HepG2 (cell line): ENCODE measurements at regions not wholly inside any gene's neighbourhood (a gene's known extent, or its start where the extent isn't known, plus 50 kb on each side); places are given as distances from the start of the nearest gene placed in this dataset.

Source experiments
- ATAC-seq: fragments of 200-7000 bp; cut with Tn5 transposase; 3 replicates; pipeline ENCODE4 v1.9.1; 2020; ENCODE audit warnings: mild to moderate bottlenecking, moderate library complexity
- BruUV-seq: library from RNA; stranded (reverse); fragments of 400-500 nt; replicated peaks from 2 replicates; lab custom pipeline; 2021; lab: Mats Ljungman, UMichigan
- CTCF ChIA-PET: fragments of 300-600 bp; formaldehyde crosslinking; extraction: SDS; loops from one replicate; lab custom pipeline; 2021; ENCODE audit warnings: low total read pairs, inconsistent platforms, low intra/inter-chr PET ratio; lab: Yijun Ruan, JAX
- POLR2A ChIA-PET: fragments of 350-600 bp; sonication (Branson Sonifier 250); formaldehyde crosslinking; loops from one replicate; lab custom pipeline; 2020; ENCODE audit warnings: antibody characterized with exemption, inconsistent platforms; lab: Yijun Ruan, JAX
- DNase-seq: peaks from one replicate; pipeline ENCODE4 v3.0.0-alpha.2; 2015; ENCODE audit warnings: low spot score
- FAIRE-seq: peaks from 3 replicates; lab custom pipeline; 2011; peaks lifted over from hg19 to GRCh38; lab: Jason Lieb, UNC
- H2AFZ ChIP-seq: one replicate; pipeline ENCODE4 v1.6.1; 2011; ENCODE audit warnings: low read length, inconsistent platforms
- H3K27ac ChIP-seq: fragments of 300-600 bp; 3 replicates; pipeline ENCODE4 v1.8.0; 2011; ENCODE audit warnings: mixed run types, mild to moderate bottlenecking, mixed read lengths, low read length, inconsistent platforms; ENCODE audit not compliant: insufficient read depth; ENCODE audit errors: extremely low read length
- H3K27me3 ChIP-seq, 2 experiments: fragments of 200-600 bp in 1 of 2; 2 replicates in 1 of 2; 3 replicates in 1 of 2; pipeline versions ENCODE4 v1.6.0 to v1.8.0; 2011; ENCODE audit warnings: low read length in 2 of 2, mild to moderate bottlenecking in 2 of 2, moderate library complexity in 2 of 2, inconsistent platforms in 1 of 2; ENCODE audit not compliant: insufficient read depth in 2 of 2, control insufficient read depth in 1 of 2
- H3K36me3 ChIP-seq, 2 experiments: fragments of 200-600 bp in 1 of 2; replicated peaks in 1 of 2; 2 replicates in 1 of 2; 3 replicates in 1 of 2; pipeline versions ENCODE4 v1.5.1 to v1.8.0; 2011; ENCODE audit warnings: low read length in 2 of 2, inconsistent platforms in 1 of 2; ENCODE audit not compliant: insufficient read depth in 2 of 2, control insufficient read depth in 1 of 2
- H3K4me1 ChIP-seq: 2 replicates; pipeline ENCODE4 v1.5.1; 2012; ENCODE audit warnings: low read length, inconsistent platforms; ENCODE audit not compliant: insufficient read depth
- H3K4me2 ChIP-seq: 2 replicates; pipeline ENCODE4 v1.6.0; 2011; ENCODE audit warnings: low read depth, low read length, inconsistent platforms
- H3K4me3 ChIP-seq, 3 experiments: fragments of 200-600 bp in 1 of 3; sonication (generic), shearing (Covaris generic) in 1 of 3; replicated peaks in 1 of 3; 2 replicates each; pipeline ENCODE4 v1.5.1; 2011 to 2016; ENCODE audit warnings: low read length in 3 of 3, inconsistent platforms in 2 of 3, low read depth in 2 of 3, mild to moderate bottlenecking in 2 of 3, control low read depth in 1 of 3, mixed read lengths in 1 of 3; ENCODE audit not compliant: insufficient read depth in 1 of 3
- H3K79me2 ChIP-seq: one replicate; pipeline ENCODE4 v1.6.1; 2011; ENCODE audit warnings: low read length, inconsistent platforms; ENCODE audit not compliant: insufficient read depth
- H3K9ac ChIP-seq: 2 replicates; pipeline ENCODE4 v1.6.0; 2011; ENCODE audit warnings: mild to moderate bottlenecking, low read depth, low read length, inconsistent platforms; ENCODE audit not compliant: insufficient read depth
- H3K9me3 ChIP-seq: 2 replicates; pipeline ENCODE4 v1.5.1; 2012; ENCODE audit warnings: mild to moderate bottlenecking, low read length
- H4K20me1 ChIP-seq: 2 replicates; pipeline ENCODE4 v1.6.0; 2011; ENCODE audit warnings: inconsistent platforms, mild to moderate bottlenecking, low read length, moderate library complexity; ENCODE audit not compliant: insufficient read depth
- ARID2 ChIP-seq: sonication (generic); formaldehyde crosslinking; IDR thresholded peaks from 2 replicates; pipeline ENCODE4 v1.8.1; 2022; ENCODE audit warnings: mild to moderate bottlenecking, missing genetic modification reagents, borderline replicate concordance
- ATF7 ChIP-seq, 2 experiments: fragments of 450-650 bp in 1 of 2; sonication (generic) in 1 of 2; formaldehyde crosslinking in 1 of 2; IDR thresholded peaks; 2 replicates each; pipeline versions ENCODE4 v1.4.0 to v1.6.1; 2016 to 2020; ENCODE audit warnings: antibody characterized with exemption in 1 of 2, mild to moderate bottlenecking in 1 of 2, missing genetic modification reagents in 1 of 2
- CENPX ChIP-seq: sonication (generic); formaldehyde crosslinking; IDR thresholded peaks from 2 replicates; pipeline ENCODE4 v1.9.0; 2021; ENCODE audit warnings: mild to moderate bottlenecking, missing genetic modification reagents, moderate library complexity
- CREB1 ChIP-seq, 2 experiments: fragments of 450-650 bp in 1 of 2; IDR thresholded peaks; 2 replicates each; pipeline ENCODE4 v1.6.1; 2016 to 2017; ENCODE audit warnings: control low read depth in 1 of 2, mild to moderate bottlenecking in 1 of 2, missing compliant biosample characterization in 1 of 2, missing genetic modification characterization in 1 of 2
- GTF2F1 ChIP-seq: fragments of 150-350 bp; IDR thresholded peaks from 2 replicates; pipeline ENCODE4 v1.6.1; 2014; ENCODE audit warnings: low read length
- RXRB ChIP-seq: IDR thresholded peaks from 2 replicates; pipeline ENCODE4 v1.6.1; 2016; ENCODE audit warnings: borderline replicate concordance, missing genetic modification reagents, missing compliant biosample characterization
- ZNF3 ChIP-seq: IDR thresholded peaks from 2 replicates; pipeline ENCODE4 v1.7.0; 2017; ENCODE audit warnings: inconsistent platforms
- ZNF841 ChIP-seq: sonication (generic); formaldehyde crosslinking; IDR thresholded peaks from 2 replicates; pipeline ENCODE4 v1.8.1; 2023; ENCODE audit warnings: missing genetic modification reagents, borderline replicate concordance
- ZSCAN29 ChIP-seq: sonication (generic); formaldehyde crosslinking; conservative IDR thresholded peaks from 2 replicates; pipeline ENCODE4 v1.4.0; 2020; ENCODE audit warnings: mild to moderate bottlenecking, missing genetic modification reagents
- WGBS: methylation state at CpG from one replicate; pipeline ENCODE4 v1.1.6; 2017; ENCODE audit warnings: low lambda C conversion rate; 5-methylcytosine and 5-hydroxymethylcytosine counted together
- in situ Hi-C: cut with HindIII; loops from 2 replicates; pipeline ENCODE4 v1.10.0; 2017; ENCODE audit warnings: low pct_unique_long_range_greater_than_20kb; ENCODE audit not compliant: extremely low pct_ligation_motif_present
- intact Hi-C: fragments of 100-400 bp; cut with micrococcal nuclease; formaldehyde crosslinking; loops from one replicate; pipeline ENCODE4 v1.10.0; 2022; ENCODE audit not compliant: unreplicated experiment
- TF ChIP-seq, protein P1 (sequence below): sonication (generic); formaldehyde crosslinking; IDR thresholded peaks from 2 replicates; pipeline ENCODE4 v1.4.0; 2020; ENCODE audit warnings: missing genetic modification reagents
- TF ChIP-seq, protein P2 (sequence below): sonication (generic); formaldehyde crosslinking; IDR thresholded peaks from 2 replicates; pipeline ENCODE4 v1.5.1; 2020; ENCODE audit warnings: mild to moderate bottlenecking, moderate library complexity, missing genetic modification reagents
- TF ChIP-seq, protein P3 (sequence below): sonication (generic); formaldehyde crosslinking; IDR thresholded peaks from 2 replicates; pipeline ENCODE4 v1.4.0; 2020; ENCODE audit warnings: missing genetic modification reagents, borderline replicate concordance
- TF ChIP-seq, protein P4 (sequence below): sonication (generic); formaldehyde crosslinking; IDR thresholded peaks from 2 replicates; pipeline ENCODE4 v1.5.0; 2020; ENCODE audit warnings: missing genetic modification reagents

DNA sequence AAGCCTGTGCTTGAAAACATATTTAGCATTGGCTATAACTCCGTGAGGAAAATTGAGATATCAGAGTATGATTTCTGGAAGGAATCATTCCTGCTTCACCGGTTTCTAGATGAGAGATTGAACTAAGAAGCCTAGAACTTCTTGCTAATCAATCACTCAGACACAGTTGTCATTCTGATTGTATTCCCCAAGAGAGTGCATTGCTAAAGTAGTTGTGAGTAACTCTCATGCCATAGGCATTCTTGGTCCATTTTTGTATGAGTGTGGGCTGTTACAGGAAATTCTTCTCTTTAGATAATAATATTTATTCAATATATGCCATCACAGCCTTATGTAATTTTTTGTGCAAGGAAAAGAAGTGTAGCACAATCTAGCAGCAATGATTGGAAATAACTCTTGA lies 893.3 kb upstream of the MDGA2 start (continued):
- TF ChIP-seq, protein P1, sequence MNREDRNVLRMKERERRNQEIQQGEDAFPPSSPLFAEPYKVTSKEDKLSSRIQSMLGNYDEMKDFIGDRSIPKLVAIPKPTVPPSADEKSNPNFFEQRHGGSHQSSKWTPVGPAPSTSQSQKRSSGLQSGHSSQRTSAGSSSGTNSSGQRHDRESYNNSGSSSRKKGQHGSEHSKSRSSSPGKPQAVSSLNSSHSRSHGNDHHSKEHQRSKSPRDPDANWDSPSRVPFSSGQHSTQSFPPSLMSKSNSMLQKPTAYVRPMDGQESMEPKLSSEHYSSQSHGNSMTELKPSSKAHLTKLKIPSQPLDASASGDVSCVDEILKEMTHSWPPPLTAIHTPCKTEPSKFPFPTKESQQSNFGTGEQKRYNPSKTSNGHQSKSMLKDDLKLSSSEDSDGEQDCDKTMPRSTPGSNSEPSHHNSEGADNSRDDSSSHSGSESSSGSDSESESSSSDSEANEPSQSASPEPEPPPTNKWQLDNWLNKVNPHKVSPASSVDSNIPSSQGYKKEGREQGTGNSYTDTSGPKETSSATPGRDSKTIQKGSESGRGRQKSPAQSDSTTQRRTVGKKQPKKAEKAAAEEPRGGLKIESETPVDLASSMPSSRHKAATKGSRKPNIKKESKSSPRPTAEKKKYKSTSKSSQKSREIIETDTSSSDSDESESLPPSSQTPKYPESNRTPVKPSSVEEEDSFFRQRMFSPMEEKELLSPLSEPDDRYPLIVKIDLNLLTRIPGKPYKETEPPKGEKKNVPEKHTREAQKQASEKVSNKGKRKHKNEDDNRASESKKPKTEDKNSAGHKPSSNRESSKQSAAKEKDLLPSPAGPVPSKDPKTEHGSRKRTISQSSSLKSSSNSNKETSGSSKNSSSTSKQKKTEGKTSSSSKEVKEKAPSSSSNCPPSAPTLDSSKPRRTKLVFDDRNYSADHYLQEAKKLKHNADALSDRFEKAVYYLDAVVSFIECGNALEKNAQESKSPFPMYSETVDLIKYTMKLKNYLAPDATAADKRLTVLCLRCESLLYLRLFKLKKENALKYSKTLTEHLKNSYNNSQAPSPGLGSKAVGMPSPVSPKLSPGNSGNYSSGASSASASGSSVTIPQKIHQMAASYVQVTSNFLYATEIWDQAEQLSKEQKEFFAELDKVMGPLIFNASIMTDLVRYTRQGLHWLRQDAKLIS: no peak
- TF ChIP-seq ARID2 (no peak), RXRB (CRISPR knock-in tag) (no peak)

DNA sequence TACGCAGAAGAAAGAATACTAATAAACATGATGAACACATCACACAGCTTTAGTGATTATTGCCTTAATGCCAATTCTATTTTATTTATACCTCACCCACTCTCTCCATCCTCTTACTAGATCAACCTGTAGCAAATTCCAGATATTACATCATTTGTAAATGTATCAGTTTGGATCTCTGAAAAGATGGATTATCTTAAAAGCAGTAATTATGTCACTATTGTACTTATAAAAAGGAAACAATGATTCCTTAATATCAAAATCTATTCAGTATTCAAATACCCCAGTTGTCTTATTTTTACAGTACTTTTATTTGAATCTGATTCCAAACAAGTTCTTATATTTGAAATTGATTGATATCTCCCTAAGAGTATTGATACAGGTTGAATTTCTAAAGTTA lies 892.8 kb upstream of the MDGA2 start:
- in situ Hi-C loops: no loop called here
- ATAC-seq (no peak), FAIRE-seq (no peak), DNase-seq (no peak)
- CTCF ChIA-PET: no interaction called here
- no peak overlapping the region for H3K9ac ChIP-seq
- no peaks in the 10 kb centered on the region for H3K27me3 ChIP-seq
- no peak overlapping the region for H3K4me3 ChIP-seq
- H4K20me1 ChIP-seq: no peaks in the 10 kb centered on the region
- BruUV-seq: no TSS peak
- no peaks in the 10 kb centered on the region for H3K79me2 ChIP-seq
- no peaks in the 10 kb centered on the region for H3K36me3 ChIP-seq
- H2AFZ ChIP-seq: no peak overlapping the region
- H3K4me1 ChIP-seq: no peaks in the 10 kb centered on the region
- H3K27ac ChIP-seq: no peak overlapping the region
- peaks cover 41% of the 10 kb centered on the region for H3K9me3 ChIP-seq
- TF ChIP-seq CREB1 (IDR thresholded peaks at IDR 0.05) (peak; percentile 53), CREB1 (CRISPR knock-in tag; IDR thresholded peaks at IDR 0.05) (no peak), ZNF3 (CRISPR knock-in tag) (no peak), ZSCAN29 (CRISPR knock-in tag) (no peak), ATF7 (IDR thresholded peaks at IDR 0.05) (peak; percentile 89), ATF7 (CRISPR knock-in tag; IDR thresholded peaks at IDR 0.05) (no peak), ZNF841 (no peak), CENPX (CRISPR knock-in tag) (no peak), GTF2F1 (no peak)
- TF ChIP-seq, protein P2, sequence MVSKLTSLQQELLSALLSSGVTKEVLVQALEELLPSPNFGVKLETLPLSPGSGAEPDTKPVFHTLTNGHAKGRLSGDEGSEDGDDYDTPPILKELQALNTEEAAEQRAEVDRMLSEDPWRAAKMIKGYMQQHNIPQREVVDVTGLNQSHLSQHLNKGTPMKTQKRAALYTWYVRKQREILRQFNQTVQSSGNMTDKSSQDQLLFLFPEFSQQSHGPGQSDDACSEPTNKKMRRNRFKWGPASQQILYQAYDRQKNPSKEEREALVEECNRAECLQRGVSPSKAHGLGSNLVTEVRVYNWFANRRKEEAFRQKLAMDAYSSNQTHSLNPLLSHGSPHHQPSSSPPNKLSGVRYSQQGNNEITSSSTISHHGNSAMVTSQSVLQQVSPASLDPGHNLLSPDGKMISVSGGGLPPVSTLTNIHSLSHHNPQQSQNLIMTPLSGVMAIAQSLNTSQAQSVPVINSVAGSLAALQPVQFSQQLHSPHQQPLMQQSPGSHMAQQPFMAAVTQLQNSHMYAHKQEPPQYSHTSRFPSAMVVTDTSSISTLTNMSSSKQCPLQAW: no peak
- TF ChIP-seq, protein P3, sequence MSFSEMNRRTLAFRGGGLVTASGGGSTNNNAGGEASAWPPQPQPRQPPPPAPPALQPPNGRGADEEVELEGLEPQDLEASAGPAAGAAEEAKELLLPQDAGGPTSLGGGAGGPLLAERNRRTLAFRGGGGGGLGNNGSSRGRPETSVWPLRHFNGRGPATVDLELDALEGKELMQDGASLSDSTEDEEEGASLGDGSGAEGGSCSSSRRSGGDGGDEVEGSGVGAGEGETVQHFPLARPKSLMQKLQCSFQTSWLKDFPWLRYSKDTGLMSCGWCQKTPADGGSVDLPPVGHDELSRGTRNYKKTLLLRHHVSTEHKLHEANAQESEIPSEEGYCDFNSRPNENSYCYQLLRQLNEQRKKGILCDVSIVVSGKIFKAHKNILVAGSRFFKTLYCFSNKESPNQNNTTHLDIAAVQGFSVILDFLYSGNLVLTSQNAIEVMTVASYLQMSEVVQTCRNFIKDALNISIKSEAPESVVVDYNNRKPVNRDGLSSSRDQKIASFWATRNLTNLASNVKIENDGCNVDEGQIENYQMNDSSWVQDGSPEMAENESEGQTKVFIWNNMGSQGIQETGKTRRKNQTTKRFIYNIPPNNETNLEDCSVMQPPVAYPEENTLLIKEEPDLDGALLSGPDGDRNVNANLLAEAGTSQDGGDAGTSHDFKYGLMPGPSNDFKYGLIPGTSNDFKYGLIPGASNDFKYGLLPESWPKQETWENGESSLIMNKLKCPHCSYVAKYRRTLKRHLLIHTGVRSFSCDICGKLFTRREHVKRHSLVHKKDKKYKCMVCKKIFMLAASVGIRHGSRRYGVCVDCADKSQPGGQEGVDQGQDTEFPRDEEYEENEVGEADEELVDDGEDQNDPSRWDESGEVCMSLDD (CRISPR knock-in tag): no peak
- TF ChIP-seq, protein P4, sequence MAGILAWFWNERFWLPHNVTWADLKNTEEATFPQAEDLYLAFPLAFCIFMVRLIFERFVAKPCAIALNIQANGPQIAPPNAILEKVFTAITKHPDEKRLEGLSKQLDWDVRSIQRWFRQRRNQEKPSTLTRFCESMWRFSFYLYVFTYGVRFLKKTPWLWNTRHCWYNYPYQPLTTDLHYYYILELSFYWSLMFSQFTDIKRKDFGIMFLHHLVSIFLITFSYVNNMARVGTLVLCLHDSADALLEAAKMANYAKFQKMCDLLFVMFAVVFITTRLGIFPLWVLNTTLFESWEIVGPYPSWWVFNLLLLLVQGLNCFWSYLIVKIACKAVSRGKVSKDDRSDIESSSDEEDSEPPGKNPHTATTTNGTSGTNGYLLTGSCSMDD: no peak
- TF ChIP-seq, all 625 proteins: peak for 2
- 93% methylated on average over 1 of the region's 1 CpG for WGBS
- intact Hi-C loops: no loop called here
- POLR2A ChIA-PET: no interaction called here
- H3K4me2 ChIP-seq: no peak overlapping the region
